Astrocyte of the cerebellum (primary cell): ENCODE measurements at regions not wholly inside any gene's neighbourhood (a gene's known extent, or its start where the extent isn't known, plus 50 kb on each side); places are given as distances from the start of the nearest gene placed in this dataset.

Experiments used
- DNase-seq: peaks from one replicate; pipeline ENCODE4 v3.0.0-alpha.2; 2011; ENCODE audit warnings: low read depth
- H3K4me3 ChIP-seq: 2 replicates; pipeline ENCODE4 v1.5.1; 2011; ENCODE audit warnings: mild to moderate bottlenecking, low read depth, low read length, moderate library complexity
- in situ Hi-C: cut with HindIII; loops from 2 replicates; pipeline ENCODE4 v1.10.0; 2017; ENCODE audit warnings: low sequenced_read_pairs
- TF ChIP-seq, protein P1 (sequence below): IDR thresholded peaks from 2 replicates; pipeline ENCODE4 v1.5.1; 2012; ENCODE audit warnings: low read length, low read depth, moderate library complexity, mild to moderate bottlenecking; ENCODE audit errors: missing control alignments

DNA sequence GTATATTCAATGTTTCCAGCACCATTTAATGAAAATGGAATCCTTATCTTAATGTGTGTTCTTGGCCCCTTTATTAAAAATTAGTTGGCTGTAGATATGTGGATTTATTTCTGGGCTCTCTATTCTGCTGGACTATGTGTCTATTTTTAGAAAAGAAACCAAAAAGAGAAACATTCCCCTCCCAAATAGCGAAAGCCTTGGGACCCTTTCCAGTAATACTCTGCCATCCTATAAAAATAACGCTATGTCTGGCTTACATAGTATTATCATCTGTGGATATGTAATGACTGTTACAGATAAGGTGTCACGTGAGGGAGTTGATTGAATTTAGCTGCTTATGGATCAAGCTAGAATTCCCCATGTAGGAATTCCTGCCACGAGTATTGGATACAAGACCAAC is 279.3 kb upstream of the KIF2B start:
- in situ Hi-C loops, result no loop called here
- DNase-seq, result no peak
- TF ChIP-seq, protein P1, sequence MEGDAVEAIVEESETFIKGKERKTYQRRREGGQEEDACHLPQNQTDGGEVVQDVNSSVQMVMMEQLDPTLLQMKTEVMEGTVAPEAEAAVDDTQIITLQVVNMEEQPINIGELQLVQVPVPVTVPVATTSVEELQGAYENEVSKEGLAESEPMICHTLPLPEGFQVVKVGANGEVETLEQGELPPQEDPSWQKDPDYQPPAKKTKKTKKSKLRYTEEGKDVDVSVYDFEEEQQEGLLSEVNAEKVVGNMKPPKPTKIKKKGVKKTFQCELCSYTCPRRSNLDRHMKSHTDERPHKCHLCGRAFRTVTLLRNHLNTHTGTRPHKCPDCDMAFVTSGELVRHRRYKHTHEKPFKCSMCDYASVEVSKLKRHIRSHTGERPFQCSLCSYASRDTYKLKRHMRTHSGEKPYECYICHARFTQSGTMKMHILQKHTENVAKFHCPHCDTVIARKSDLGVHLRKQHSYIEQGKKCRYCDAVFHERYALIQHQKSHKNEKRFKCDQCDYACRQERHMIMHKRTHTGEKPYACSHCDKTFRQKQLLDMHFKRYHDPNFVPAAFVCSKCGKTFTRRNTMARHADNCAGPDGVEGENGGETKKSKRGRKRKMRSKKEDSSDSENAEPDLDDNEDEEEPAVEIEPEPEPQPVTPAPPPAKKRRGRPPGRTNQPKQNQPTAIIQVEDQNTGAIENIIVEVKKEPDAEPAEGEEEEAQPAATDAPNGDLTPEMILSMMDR, result no peak
- no peak overlapping the region for H3K4me3 ChIP-seq

DNA sequence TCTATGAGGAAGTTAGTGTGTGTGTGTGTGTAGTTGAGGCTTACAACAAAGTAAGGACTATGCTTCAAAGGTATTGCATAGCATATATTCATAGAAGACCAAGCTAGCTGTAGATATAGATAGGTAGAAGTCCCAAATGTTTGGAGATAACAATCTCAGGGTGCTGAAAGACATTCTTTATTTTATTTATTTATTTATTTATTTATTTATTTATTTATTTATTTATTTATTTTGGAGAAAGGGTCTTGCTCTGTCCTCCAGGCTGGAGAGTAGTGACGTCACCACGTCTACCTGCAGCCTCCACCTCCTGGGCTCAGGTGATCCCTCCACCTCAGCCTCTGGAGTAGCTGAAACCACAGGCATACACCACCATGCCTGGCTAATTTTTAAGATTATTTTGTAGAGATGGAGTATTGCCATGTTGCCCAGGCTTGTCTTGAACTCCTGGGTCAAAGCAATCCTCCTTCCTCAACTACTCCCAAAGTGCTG is 284.6 kb upstream of the KIF2B start:
- no peak for DNase-seq
- TF ChIP-seq, protein P1, result no peak
- H3K4me3 ChIP-seq, result no peak overlapping the region
- in situ Hi-C loops, result no loop called here

DNA sequence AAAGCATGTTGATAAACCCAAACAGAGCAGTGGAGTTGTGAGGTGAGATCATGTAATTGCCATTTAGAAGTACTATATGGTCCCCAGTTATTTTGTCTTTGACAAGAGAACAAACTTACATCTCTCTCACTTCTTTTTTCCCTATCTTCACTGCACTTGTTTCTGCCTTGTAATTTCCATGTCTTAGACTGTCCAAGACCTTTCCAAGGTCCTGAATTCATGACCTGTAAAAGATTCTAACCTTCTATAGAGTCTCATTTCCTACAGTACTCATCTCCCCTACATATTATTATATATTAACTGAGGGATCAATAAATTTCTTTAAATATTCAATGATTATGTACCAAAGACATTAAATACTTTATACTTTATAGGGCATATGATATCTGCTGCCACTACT is 295.3 kb upstream of the KIF2B start:
- no peak for DNase-seq

DNA sequence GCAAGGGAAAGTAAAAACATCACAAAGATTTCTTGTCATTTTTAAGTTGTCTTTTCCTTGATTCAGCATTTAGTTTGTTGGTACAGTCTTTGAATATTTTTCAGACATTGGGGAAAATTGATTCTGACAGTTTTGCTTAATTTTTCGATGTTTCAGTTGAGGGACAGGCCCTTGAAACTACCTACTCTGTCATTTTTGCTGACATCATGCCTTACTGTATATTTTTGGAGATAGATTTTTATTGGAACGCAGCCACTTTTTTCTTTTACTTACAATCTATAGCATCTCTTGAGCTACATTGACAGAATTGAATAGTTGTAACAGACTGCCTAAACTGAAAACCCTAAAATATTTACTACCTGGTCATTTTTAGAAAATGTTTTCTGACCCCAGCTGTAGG is 297.1 kb upstream of the KIF2B start:
- in situ Hi-C loops, result no loop called here
- no peak overlapping the region for H3K4me3 ChIP-seq
- TF ChIP-seq, protein P1, result no peak
- DNase-seq, result no peak

More for the DNA sequence above, 295.3 kb upstream of the KIF2B start:
- no peak overlapping the region for H3K4me3 ChIP-seq
- in situ Hi-C loops, result no loop called here
- TF ChIP-seq, protein P1, result no peak

DNA sequence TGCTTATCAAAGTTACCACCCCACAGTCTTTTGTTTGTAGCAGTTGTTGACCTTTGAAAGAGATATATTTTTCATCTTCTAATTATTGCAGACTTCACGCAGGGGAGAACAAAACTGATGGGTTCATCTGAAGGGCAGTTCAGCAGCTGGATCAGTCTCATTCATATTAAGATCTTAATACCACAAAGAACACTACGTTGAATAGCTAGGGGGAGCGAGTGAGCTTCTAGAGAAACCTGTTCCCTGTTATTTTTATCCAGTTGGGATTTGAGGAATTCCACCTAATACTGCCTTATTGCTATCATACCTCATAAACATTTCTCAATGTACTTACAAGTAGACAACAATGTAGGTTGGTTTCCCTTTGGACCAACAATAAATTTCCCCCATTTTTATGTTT is 306.1 kb upstream of the KIF2B start:
- peak; percentile 19 for DNase-seq
- H3K4me3 ChIP-seq, result no peak overlapping the region
- TF ChIP-seq, protein P1, result peak; percentile 45
- in situ Hi-C loops, result no loop called here

DNA sequence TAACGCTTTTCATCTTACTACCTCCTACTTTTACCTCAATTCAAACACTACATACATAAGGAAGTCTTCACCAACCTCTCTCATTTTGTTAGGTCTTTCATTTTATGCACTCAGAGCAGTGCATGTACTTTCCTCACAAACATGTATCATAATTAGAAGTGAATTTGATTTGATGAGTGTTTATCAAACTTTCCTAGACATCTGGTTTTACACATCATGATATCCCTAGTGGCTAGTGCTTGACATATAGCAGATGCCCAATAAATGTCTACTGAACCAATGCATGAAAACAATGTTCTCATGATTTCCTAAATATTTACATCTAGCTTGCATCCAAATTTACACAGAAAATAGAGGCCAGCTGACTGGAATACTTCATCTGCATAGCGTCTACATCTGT is 323.4 kb upstream of the KIF2B start:
- no peak overlapping the region for H3K4me3 ChIP-seq
- TF ChIP-seq, protein P1, result no peak
- no peak for DNase-seq
- in situ Hi-C loops, result no loop called here

DNA sequence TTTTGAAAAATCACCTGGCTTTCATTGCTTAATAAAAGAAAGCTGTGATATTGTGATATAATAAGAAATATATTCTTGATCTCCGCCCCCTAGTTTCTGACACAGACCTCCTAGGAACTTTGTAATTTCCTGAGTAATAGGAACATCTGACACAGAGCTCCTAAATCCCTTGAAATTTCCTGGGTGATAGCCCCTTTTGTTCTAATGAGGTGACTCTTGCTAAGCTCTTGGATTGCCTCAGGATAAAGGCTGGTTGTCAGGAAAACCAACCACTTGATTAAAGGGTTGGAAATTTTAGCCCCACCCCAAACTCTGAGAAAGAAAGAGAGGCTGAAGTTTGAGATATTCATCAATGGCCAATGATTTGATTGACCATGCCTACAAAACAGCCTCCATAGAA is 326.4 kb upstream of the KIF2B start:
- in situ Hi-C loops, result no loop called here
- DNase-seq, result no peak
- TF ChIP-seq, protein P1, result no peak
- no peak overlapping the region for H3K4me3 ChIP-seq
